MM.1S (cell line): ENCODE measurements at regions not wholly inside any gene's neighbourhood (a gene's known extent, or its start where the extent isn't known, plus 50 kb on each side); places are given as distances from the start of the nearest gene placed in this dataset.
"Not testable (repeated sequence)": the region's sequence is repeated elsewhere in the genome, so short reads cannot be mapped to it uniquely, and the experiment has no call there.

Experiments
- CTCF ChIP-seq: fragments of 300-600 bp; sonication (generic); IDR thresholded peaks from 2 replicates; pipeline ENCODE4 v1.5.1; 2016; ENCODE audit warnings: antibody characterized with exemption, low read length, mixed read lengths
- EZH2 ChIP-seq: fragments of 300-600 bp; sonication (generic); optimal IDR thresholded peaks from 2 replicates; pipeline ENCODE3; 2017; ENCODE audit warnings: low read depth, mild to moderate bottlenecking, antibody characterized with exemption, low read length, mixed read lengths
- EZH2phosphoT487 ChIP-seq: fragments of 300-600 bp; sonication (generic); IDR thresholded peaks from 2 replicates; pipeline ENCODE4 v1.6.1; 2018; ENCODE audit warnings: antibody characterized with exemption, low read length

GRCh38 chr21:13877503-13877902 is 267.9 kb downstream of the POTED start:
- not testable (repeated sequence) for TF ChIP-seq CTCF, EZH2phosphoT487, EZH2
